GM21515 (cell line): ENCODE measurements at regions not wholly inside any gene's neighbourhood (a gene's known extent, or its start where the extent isn't known, plus 50 kb on each side); places are given as distances from the start of the nearest gene placed in this dataset.
"Not testable (repeated sequence)": the region's sequence is repeated elsewhere in the genome, so short reads cannot be mapped to it uniquely, and the experiment has no call there.

Experiments used
- ATAC-seq: cut with Tn5 transposase; IDR thresholded peaks from one replicate; pipeline ENCODE4 v1.9.1; 2021; ENCODE audit not compliant: unreplicated experiment

DNA sequence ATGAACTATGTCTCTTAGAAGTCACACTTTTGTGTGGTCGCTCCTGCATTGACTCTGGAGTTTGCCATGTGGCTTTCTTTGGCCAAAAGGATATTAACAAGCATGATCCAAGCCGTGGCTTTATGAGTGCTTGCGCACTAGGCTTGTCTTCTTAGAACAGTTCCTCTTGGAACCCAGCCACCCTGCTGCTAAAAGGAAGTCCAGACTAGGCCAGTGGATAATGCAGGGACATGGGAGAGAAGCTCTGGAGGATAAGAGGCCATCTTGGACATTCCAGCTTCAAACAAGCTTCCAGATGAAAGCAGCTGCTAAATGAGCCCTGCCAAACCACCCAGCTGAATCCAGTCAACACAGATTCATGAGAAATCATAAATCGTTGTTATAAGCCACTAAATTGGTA lies 346.4 kb downstream of the CDC5L start:
- no peak for ATAC-seq

DNA sequence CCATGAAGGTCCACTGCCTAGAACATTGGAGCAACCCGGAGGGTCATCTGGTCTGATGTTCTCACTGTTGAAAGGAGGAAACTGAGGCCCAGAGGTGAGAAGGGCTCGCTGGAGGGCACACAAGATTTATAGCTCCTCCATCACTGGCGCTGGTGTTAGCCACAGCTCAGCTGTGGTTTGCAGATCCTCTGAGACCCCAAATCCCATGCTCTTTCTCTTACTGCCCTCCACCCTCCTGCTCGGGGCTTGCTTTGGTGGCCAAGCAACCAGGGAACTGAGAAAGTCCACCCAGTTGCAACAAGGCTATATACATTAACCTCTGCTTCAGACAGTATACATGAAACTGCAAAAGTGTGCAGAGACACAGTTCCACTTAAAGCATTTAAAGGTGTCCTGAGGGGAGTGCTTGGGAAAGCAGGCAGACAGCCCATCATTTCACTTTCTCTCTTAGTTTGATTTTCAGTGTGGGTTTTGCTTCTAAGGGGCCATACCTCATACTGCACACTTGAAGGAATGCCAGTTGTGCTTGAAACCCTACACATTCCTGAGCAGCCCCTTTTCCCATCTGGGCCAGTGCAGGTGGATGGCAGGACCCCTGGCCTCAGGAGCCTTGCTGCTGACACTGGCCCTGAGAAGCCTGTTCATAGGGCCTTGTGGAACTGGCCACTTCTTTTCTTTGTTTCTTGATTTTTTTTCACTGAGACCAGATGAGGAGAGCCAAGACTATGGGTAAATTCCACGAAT lies 347.6 kb downstream of the CDC5L start:
- ATAC-seq, result no peak

DNA sequence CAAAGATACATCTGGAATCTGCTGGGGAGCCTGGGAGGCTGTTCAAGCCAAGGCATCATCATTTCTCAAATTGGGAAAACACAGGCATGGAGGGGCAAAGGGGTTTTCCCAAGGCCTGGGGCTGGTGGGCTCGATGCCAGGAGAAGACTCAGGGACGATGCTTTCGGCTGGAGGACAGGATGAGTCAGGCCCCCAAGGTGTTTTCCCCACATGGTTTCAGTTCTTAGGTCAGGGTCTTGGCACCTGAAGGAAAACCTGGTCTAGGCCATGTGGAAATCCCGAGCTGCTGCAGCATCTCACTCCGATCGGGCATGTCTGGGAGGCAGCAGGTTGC lies 348.1 kb downstream of the CDC5L start:
- ATAC-seq, result peak; percentile 51

DNA sequence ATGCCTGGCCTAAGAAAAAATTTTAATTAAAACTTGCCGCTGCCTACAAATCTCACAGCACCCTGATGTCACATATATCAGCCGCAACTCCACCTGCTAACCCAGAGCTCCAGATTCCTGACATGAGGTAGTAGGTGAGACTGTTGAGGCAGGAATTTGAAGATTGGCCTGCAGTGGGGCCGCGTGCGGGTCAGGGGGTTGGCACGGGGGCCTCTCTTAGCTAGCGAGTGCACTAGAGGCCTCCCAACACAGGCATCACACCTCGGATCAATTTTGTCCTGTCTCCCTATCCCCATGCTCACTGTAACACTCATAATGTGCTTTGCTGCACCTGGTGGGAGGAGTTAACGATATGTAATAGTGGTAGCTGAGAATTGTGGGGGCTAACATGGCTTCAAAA lies 349.8 kb downstream of the CDC5L start:
- ATAC-seq, result no peak

DNA sequence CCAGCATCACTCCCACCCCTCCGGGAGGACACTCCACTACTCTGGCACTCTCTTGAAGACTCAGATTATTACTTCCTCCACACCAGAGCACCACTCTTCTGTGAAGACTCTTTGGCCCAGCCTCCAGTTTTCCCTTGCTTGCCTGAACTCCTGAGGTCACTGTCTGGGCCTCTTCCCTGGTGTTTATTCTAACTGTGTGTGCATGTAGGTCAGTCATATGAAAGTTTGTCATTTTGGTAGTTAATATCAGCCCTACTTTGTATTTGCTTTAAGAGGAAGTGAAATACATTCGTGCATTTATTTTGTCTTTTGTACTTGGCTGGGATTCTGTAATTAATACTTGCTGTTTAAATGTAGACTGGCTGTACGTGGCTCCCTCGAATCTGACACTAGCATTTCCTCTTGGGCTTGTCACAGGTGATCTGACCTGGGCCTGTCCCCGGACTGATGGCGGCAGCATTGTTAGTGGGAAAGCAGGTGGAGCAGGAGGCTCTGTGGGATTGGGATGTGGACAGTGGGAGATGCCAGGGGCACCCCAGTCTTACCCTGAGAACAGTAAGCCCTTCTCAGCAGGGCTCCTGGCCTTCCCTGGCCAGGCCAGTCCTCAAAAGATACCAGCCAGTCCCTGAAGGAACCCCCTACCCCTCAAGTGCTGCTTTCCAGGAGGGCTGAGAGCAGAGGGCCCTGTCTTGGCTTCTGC lies 350.5 kb downstream of the CDC5L start:
- ATAC-seq, result no peak

DNA sequence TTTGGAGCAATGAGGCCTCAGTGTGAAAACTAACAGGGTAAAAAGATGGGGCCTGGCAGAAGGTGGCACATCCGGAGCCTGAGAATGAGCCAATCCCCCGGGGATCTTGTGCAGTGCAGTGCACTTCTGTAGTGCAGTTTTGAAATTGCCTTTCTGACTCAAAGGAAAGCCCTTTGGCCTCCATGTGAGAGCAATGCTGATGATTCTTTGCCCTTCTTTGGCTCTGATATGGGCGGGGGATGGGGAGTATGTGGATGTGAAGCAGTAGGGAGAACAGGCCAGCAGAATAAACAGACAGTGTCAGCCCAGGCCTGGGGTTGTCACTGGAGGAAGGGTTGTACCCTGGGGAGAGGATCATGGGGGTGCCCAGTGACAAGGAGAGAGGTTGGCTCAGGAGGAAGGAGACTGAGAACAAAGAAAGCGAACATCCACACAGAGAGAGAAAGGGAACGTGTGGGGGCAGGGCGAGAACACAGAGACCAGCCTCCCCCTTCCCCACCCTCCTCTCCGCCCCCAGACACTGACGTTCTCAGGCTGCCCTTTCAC lies 351.2 kb downstream of the CDC5L start:
- no peak for ATAC-seq

DNA sequence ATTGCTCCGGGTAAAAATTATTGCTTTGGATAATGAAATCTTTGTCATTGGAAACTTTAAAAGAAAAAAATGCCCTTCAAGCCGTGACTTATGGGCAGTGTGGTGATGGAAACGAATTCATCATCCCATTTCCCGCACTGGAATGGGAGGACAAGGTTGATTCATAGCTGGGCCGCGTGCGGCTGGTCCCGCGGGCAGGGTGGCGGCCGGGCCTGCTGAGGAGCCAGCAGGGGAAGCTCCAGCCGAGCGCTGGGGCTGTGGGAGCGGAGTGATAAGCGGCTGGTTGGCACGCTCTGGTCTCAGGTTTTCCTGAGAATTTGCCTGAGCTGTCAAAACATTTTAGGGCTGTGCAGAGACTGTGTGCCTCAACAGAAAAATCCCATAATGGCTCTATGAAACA lies 351.7 kb downstream of the CDC5L start:
- ATAC-seq, result no peak

DNA sequence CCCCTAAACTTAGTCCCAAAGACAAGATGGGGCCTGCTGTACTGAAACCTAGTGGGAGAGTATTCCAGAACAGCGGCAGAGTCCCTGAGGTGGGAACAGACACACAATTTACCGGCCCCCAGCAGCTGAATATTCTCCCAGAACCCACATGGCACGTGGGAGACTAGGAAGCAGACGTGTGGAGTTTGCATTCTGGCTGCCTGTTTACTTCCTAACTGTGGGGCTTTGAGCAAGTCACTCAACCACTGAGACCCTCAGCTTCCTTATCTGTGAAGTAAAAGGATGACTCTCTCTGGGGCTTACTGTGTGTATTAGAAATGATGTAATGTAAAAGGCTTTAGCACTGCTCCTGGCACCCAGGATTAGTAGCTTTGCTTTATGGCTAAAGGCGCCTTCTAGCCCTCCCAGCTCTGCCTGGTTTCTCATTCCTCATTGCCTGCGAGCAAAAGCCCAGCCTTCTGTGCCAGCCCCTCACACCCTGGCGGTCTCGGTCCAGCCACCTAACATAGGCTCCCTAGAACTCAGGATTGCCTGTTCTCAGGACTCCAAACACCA lies 353.1 kb downstream of the CDC5L start:
- ATAC-seq, result no peak

DNA sequence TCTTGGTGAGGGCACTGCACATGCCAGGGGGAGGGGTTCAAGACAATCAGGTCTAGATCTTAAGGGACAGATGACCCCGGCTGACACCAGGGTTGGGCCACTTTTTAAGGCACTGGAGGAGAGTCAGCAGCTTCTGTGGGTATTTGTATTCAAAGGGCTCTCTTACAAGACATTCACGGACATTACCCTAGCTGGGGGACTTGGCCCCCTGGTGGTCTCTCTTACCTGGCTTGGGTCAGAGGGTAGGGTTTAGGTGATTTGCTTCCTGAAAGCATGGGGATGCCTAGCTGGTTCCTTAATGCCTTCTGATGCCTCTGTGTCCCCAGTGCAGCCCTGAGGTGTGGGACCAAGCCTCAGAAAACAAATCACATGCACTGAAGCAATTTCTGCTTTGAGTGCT lies 354.7 kb downstream of the CDC5L start:
- ATAC-seq, result no peak

DNA sequence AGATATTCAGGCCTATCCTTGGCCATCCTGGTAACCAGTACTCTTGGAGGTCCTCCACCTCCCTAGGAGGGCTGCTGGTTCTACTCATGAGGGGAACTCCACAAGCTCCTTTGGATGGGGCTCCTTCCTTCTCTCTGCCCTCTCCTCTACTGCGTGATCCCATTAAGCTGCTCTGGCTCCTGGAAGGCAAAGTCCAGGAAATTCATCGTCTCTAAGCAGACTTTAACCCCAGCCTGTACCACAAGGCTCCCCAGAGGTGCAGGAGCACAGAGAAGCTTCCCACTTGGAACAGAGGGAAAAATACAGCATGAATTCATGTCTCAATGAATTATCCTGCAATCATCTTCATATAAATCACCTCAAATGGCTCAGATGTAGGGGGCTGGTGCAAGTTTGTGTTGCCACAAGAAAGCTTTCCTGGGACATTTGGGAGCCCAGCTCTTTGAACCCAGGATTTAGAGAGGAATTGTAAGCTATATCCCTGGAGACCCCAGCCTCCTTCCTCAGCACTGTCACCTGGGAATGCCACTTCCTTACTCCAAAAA lies 355.4 kb downstream of the CDC5L start:
- ATAC-seq, result no peak

DNA sequence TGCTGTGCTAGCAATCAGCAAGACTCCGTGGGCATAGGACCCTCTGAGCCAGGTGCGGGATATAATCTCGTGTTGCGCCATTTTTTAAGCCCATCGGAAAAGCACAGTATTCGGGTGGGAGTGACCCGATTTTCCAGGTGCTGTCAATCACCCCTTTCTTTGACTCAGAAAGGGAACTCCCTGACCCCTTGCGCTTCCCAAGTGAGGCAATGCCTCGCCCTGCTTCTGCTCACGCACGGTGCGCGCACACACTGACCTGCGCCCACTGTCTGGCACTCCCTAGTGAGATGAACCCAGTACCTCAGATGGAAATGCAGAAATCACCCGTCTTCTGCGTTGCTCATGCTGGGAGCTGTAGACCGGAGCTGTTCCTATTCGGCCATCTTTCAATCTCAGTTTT lies 372.6 kb downstream of the CDC5L start:
- not testable (repeated sequence) for ATAC-seq

DNA sequence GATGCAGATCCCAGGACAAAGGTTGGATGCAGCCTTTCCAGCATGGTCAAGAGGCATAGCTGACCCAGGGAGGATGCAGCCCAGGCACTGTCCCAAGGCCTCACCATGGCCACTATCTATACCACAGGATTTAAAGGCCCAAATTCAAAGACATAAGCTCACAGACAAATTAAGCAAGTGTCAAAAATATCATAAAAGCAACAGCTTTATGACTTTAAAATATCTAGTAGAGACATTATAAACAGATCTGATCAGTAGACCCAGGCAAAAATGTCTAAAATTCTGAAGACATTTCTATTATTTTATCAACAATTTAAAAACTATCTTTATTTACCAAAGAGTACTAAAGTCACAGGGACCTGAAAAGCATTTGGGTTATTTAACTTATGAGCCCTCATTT lies 373.5 kb downstream of the CDC5L start:
- ATAC-seq, result no peak

DNA sequence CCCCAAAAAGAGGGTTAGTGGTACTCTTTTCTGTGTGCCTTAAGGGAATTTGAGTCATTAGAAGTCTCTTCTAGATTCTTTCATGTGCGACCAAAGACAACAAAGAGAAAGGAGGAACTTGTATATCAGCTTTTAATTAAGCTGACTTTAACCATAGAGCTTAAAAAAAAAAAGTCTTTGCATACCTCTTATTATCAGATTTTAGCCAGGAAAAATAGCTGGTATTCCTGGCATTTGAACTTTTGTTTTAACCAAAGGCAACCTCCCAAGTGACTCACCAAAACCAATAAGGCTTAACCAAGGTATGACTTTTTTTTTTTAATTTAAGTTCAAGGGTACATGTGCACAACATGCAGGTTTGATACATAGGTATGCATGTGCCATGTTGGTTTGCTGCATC lies 375.0 kb downstream of the CDC5L start:
- no peak for ATAC-seq

DNA sequence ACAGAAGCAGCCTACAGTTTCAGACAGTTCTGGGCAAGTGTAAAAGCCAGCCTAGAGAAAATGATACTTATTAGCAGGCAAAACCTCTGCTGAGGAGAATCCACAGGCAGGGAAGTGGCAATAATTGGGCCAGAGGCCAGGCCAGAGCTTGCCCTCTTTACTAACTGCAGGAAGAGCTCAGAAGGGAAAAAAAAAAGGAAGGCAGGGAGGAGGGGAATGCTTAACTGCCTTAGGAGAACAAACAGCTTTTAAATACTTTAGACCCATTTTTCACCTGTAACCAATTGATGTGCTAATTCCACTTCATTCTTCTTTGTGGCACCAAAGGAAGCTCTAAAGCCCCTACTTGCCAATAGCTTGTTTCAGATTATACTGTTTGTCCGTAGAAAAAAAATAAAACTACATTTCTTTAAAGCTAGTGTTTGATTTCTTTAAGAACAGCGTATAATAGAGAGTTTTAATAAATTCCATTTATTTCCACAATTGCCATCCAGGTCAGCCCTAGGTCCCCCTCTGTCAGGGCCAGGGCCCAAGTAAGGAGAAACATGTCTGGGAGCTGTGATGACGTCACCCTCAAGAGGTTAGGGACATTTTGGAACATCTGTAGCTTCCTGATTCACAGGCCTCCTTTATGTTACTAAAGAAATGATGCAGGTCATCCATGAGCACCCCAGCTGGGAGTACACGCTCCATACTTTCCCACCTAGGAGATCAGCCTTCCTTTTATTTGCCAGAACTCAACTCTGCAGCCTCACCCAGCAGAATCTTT lies 384.3 kb downstream of the CDC5L start:
- no peak for ATAC-seq

DNA sequence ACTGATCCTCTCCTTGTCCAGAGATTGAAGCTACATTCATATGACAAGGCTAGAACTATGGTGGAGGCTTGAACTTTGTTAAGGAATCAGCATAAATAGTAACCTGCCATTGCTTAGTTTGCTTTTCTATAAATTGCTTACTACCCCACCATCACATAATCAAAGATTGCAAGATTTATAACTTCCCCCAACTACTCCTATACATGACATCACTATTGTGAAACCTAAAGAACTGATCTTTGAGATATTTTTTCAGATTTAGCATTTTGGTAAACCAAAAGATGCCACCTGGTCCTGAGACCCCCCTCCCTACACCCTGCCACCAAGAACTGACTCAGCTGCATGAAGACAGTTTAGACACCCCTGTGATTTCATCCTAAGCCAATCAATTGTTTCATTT lies 385.3 kb downstream of the CDC5L start:
- ATAC-seq, result no peak

DNA sequence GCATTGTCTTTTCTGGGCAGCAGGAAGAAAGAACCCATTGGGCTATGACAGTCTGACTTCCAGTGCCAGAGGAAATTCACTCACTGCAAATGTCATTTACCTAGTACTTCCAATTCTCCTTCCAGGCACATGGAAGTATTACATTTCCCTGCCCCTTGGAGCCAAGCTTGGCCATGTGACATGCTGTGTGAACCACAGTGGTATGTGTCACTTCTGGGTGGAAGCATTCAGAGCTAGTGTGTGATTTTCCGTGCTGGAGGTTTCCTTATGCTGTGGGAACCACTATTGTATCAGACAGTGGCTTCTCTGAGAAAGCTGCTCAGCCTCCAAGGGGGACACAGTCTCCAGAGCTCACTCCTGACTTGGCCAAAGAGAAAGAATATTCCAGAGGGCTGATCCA lies 387.6 kb downstream of the CDC5L start:
- ATAC-seq, result no peak

DNA sequence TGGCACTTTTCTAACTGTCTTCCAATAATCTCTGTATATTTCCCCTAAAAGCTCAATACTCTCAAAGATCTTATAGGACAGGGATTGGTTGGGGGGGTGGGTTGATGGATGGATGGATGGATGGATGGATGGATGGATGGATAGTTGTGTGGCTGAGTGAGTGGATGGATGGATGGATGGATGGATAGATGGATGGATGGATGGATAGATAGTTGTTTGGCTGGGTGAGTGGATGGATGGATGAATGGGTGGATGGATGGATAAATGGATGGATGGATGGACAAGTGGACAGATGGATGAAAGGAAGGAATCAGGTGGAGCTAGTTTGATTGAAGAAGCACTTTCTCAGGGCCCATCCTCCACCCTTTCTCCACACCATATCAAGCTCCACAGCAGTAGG lies 388.8 kb downstream of the CDC5L start:
- ATAC-seq, result no peak

DNA sequence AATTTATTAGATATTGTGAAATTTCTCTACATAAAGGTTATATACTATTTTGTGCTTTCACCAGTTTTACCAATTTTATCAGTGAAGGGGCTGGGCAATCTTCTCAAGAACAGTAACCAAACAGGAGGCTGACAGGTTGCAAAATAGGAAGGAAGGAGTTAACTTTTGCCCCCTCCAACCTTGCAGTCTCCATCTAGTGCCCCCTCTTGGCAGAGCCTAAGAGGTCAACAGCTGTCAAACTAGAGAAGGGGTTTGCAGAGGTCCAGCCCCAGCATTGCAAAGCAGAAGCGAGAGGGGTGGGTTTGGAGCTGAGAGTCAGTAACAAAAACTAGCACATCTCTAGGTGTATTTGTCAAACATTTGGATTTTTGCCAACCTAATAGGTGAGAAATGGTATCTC lies 391.0 kb downstream of the CDC5L start:
- ATAC-seq, result no peak
